ENCODE measurements at regions not wholly inside any gene's neighbourhood (a gene's known extent, or its start where the extent isn't known, plus 50 kb on each side); places are given as distances from the start of the nearest gene placed in this dataset.
A peak's percentile ranks its signal among the peaks of the same experiment; 100 is the strongest.

GRCh38 chr11:70656252-70656651 lies 257.9 kb downstream of the CTTN start:
- H3K36me3 ChIP-seq (ENCODE audit: control insufficient read depth in 3 of 3, insufficient read depth in 3 of 3, low read length in 3 of 3) = no peaks in the 10 kb centered on the region
- no peak overlapping the region for H3K9ac ChIP-seq (ENCODE audit: low read depth in 1 of 3, low read length in 3 of 3)
- no peaks in the 10 kb centered on the region for H3K9me3 ChIP-seq (ENCODE audit: control insufficient read depth in 3 of 3, low read length in 3 of 3)
- peaks cover 0 to 9% (median 7%) of the 10 kb centered on the region in 3 donors for H3K4me1 ChIP-seq (ENCODE audit: control insufficient read depth in 3 of 3, insufficient read depth in 3 of 3, low read length in 3 of 3)
- no peak overlapping the region for H3K4me3 ChIP-seq (ENCODE audit: low read length in 3 of 3)
- no peak overlapping the region for H3K27ac ChIP-seq (ENCODE audit: low read depth, low read length)
- H3K27me3 ChIP-seq (ENCODE audit: control insufficient read depth in 3 of 3, insufficient read depth in 3 of 3, low read length in 3 of 3) = peaks cover 25 to 27% (median 26%) of the 10 kb centered on the region in 3 donors

GRCh38 chr11:70660059-70660888 lies 261.9 kb downstream of the CTTN start:
- Histone ChIP-seq H3K4me3 (ENCODE audit: low read length in 3 of 3) (no peak overlapping the region), H3K9ac (ENCODE audit: low read depth in 1 of 3, low read length in 3 of 3) (no peak overlapping the region), H3K36me3 (ENCODE audit: control insufficient read depth in 3 of 3, insufficient read depth in 3 of 3, low read length in 3 of 3) (no peaks in the 10 kb centered on the region), H3K4me1 (ENCODE audit: control insufficient read depth in 3 of 3, insufficient read depth in 3 of 3, low read length in 3 of 3) (peaks cover 5 to 33% (median 29%) of the 10 kb centered on the region in 3 donors), H3K27ac (ENCODE audit: low read depth, low read length) (no peak overlapping the region), H3K27me3 (ENCODE audit: control insufficient read depth in 3 of 3, insufficient read depth in 3 of 3, low read length in 3 of 3) (peaks cover 55 to 65% (median 59%) of the 10 kb centered on the region in 3 donors), H3K9me3 (ENCODE audit: control insufficient read depth in 3 of 3, low read length in 3 of 3) (no peaks in the 10 kb centered on the region)

GRCh38 chr11:70660889-70661197 lies 262.5 kb downstream of the CTTN start:
- Histone ChIP-seq H3K36me3 (ENCODE audit: control insufficient read depth in 3 of 3, insufficient read depth in 3 of 3, low read length in 3 of 3) (no peaks in the 10 kb centered on the region), H3K27ac (ENCODE audit: low read depth, low read length) (no peak overlapping the region), H3K9me3 (ENCODE audit: control insufficient read depth in 3 of 3, low read length in 3 of 3) (no peaks in the 10 kb centered on the region), H3K4me3 (ENCODE audit: low read length in 3 of 3) (no peak overlapping the region), H3K9ac (ENCODE audit: low read depth in 1 of 3, low read length in 3 of 3) (no peak overlapping the region), H3K4me1 (ENCODE audit: control insufficient read depth in 3 of 3, insufficient read depth in 3 of 3, low read length in 3 of 3) (peaks cover 5 to 33% (median 29%) of the 10 kb centered on the region in 3 donors), H3K27me3 (ENCODE audit: control insufficient read depth in 3 of 3, insufficient read depth in 3 of 3, low read length in 3 of 3) (peaks cover 56 to 71% (median 65%) of the 10 kb centered on the region in 3 donors)

GRCh38 chr11:70661761-70662501 lies 263.6 kb downstream of the CTTN start:
- no peaks in the 10 kb centered on the region for H3K9me3 ChIP-seq (ENCODE audit: control insufficient read depth in 3 of 3, low read length in 3 of 3)
- H3K4me1 ChIP-seq (ENCODE audit: control insufficient read depth in 3 of 3, insufficient read depth in 3 of 3, low read length in 3 of 3) = peaks cover 5 to 30% (median 24%) of the 10 kb centered on the region in 3 donors
- no peak overlapping the region for H3K27ac ChIP-seq (ENCODE audit: low read depth, low read length)
- H3K4me3 ChIP-seq (ENCODE audit: low read length in 3 of 3) = peak overlapping the region in 1 of 3 donors; percentile 49
- H3K27me3 ChIP-seq (ENCODE audit: control insufficient read depth in 3 of 3, insufficient read depth in 3 of 3, low read length in 3 of 3) = peaks cover 64 to 82% (median 67%) of the 10 kb centered on the region in 3 donors
- H3K9ac ChIP-seq (ENCODE audit: low read depth in 1 of 3, low read length in 3 of 3) = no peak overlapping the region
- H3K36me3 ChIP-seq (ENCODE audit: control insufficient read depth in 3 of 3, insufficient read depth in 3 of 3, low read length in 3 of 3) = no peaks in the 10 kb centered on the region

- no peak overlapping the region for H3K9ac ChIP-seq (ENCODE audit: low read depth in 1 of 3, low read length in 3 of 3)
- H3K27me3 ChIP-seq (ENCODE audit: control insufficient read depth in 3 of 3, insufficient read depth in 3 of 3, low read length in 3 of 3) = peaks cover 67 to 85% (median 72%) of the 10 kb centered on the region in 3 donors
Observed at GRCh38 chr11:70662691-70663098, 264.4 kb downstream of the CTTN start.

GRCh38 chr11:70663815-70664214 lies 265.5 kb downstream of the CTTN start:
- Histone ChIP-seq H3K9me3 (ENCODE audit: control insufficient read depth in 3 of 3, low read length in 3 of 3) (no peaks in the 10 kb centered on the region), H3K4me3 (ENCODE audit: low read length in 3 of 3) (no peak overlapping the region), H3K27me3 (ENCODE audit: control insufficient read depth in 3 of 3, insufficient read depth in 3 of 3, low read length in 3 of 3) (peaks cover 73 to 87% (median 83%) of the 10 kb centered on the region in 3 donors), H3K27ac (ENCODE audit: low read depth, low read length) (no peak overlapping the region), H3K36me3 (ENCODE audit: control insufficient read depth in 3 of 3, insufficient read depth in 3 of 3, low read length in 3 of 3) (no peaks in the 10 kb centered on the region), H3K4me1 (ENCODE audit: control insufficient read depth in 3 of 3, insufficient read depth in 3 of 3, low read length in 3 of 3) (peaks cover 5 to 24% (median 22%) of the 10 kb centered on the region in 3 donors), H3K9ac (ENCODE audit: low read depth in 1 of 3, low read length in 3 of 3) (no peak overlapping the region)

More at GRCh38 chr11:70662691-70663098, 264.4 kb downstream of the CTTN start:
- H3K27ac ChIP-seq (ENCODE audit: low read depth, low read length) = no peak overlapping the region
- peaks cover 5 to 24% (median 22%) of the 10 kb centered on the region in 3 donors for H3K4me1 ChIP-seq (ENCODE audit: control insufficient read depth in 3 of 3, insufficient read depth in 3 of 3, low read length in 3 of 3)
- H3K36me3 ChIP-seq (ENCODE audit: control insufficient read depth in 3 of 3, insufficient read depth in 3 of 3, low read length in 3 of 3) = no peaks in the 10 kb centered on the region
- no peak overlapping the region for H3K4me3 ChIP-seq (ENCODE audit: low read length in 3 of 3)
- no peaks in the 10 kb centered on the region for H3K9me3 ChIP-seq (ENCODE audit: control insufficient read depth in 3 of 3, low read length in 3 of 3)

- H3K4me3 ChIP-seq (ENCODE audit: low read length in 3 of 3) = no peak overlapping the region
- H3K27me3 ChIP-seq (ENCODE audit: control insufficient read depth in 3 of 3, insufficient read depth in 3 of 3, low read length in 3 of 3) = peaks cover 57 to 79% (median 70%) of the 10 kb centered on the region in 3 donors
- H3K9ac ChIP-seq (ENCODE audit: low read depth in 1 of 3, low read length in 3 of 3) = no peak overlapping the region
- H3K9me3 ChIP-seq (ENCODE audit: control insufficient read depth in 3 of 3, low read length in 3 of 3) = no peaks in the 10 kb centered on the region
- H3K27ac ChIP-seq (ENCODE audit: low read depth, low read length) = no peak overlapping the region
- no peaks in the 10 kb centered on the region for H3K36me3 ChIP-seq (ENCODE audit: control insufficient read depth in 3 of 3, insufficient read depth in 3 of 3, low read length in 3 of 3)
- H3K4me1 ChIP-seq (ENCODE audit: control insufficient read depth in 3 of 3, insufficient read depth in 3 of 3, low read length in 3 of 3) = peaks cover 5 to 29% (median 28%) of the 10 kb centered on the region in 3 donors
Observed at GRCh38 chr11:70666311-70666710, 268.0 kb downstream of the CTTN start.

- peaks cover 53 to 73% (median 68%) of the 10 kb centered on the region in 3 donors for H3K27me3 ChIP-seq (ENCODE audit: control insufficient read depth in 3 of 3, insufficient read depth in 3 of 3, low read length in 3 of 3)
Observed at GRCh38 chr11:70667767-70668166, 269.4 kb downstream of the CTTN start.

GRCh38 chr11:70668204-70669202 lies 270.2 kb downstream of the CTTN start:
- no peak overlapping the region for H3K27ac ChIP-seq (ENCODE audit: low read depth, low read length)
- peaks cover 3 to 19% (median 18%) of the 10 kb centered on the region in 3 donors for H3K4me1 ChIP-seq (ENCODE audit: control insufficient read depth in 3 of 3, insufficient read depth in 3 of 3, low read length in 3 of 3)
- H3K36me3 ChIP-seq (ENCODE audit: control insufficient read depth in 3 of 3, insufficient read depth in 3 of 3, low read length in 3 of 3) = no peaks in the 10 kb centered on the region
- H3K27me3 ChIP-seq (ENCODE audit: control insufficient read depth in 3 of 3, insufficient read depth in 3 of 3, low read length in 3 of 3) = peaks cover 48 to 68% (median 60%) of the 10 kb centered on the region in 3 donors
- H3K9me3 ChIP-seq (ENCODE audit: control insufficient read depth in 3 of 3, low read length in 3 of 3) = no peaks in the 10 kb centered on the region
- no peak overlapping the region for H3K4me3 ChIP-seq (ENCODE audit: low read length in 3 of 3)
- H3K9ac ChIP-seq (ENCODE audit: low read depth in 1 of 3, low read length in 3 of 3) = no peak overlapping the region

More at GRCh38 chr11:70667767-70668166, 269.4 kb downstream of the CTTN start:
- H3K27ac ChIP-seq (ENCODE audit: low read depth, low read length) = no peak overlapping the region
- H3K9ac ChIP-seq (ENCODE audit: low read depth in 1 of 3, low read length in 3 of 3) = no peak overlapping the region
- no peaks in the 10 kb centered on the region for H3K36me3 ChIP-seq (ENCODE audit: control insufficient read depth in 3 of 3, insufficient read depth in 3 of 3, low read length in 3 of 3)
- H3K4me1 ChIP-seq (ENCODE audit: control insufficient read depth in 3 of 3, insufficient read depth in 3 of 3, low read length in 3 of 3) = peaks cover 5 to 23% (median 22%) of the 10 kb centered on the region in 3 donors
- no peak overlapping the region for H3K4me3 ChIP-seq (ENCODE audit: low read length in 3 of 3)
- no peaks in the 10 kb centered on the region for H3K9me3 ChIP-seq (ENCODE audit: control insufficient read depth in 3 of 3, low read length in 3 of 3)
